GM18498 (cell line): ENCODE measurements at regions not wholly inside any gene's neighbourhood (a gene's known extent, or its start where the extent isn't known, plus 50 kb on each side); places are given as distances from the start of the nearest gene placed in this dataset.
"Not testable (repeated sequence)": the region's sequence is repeated elsewhere in the genome, so short reads cannot be mapped to it uniquely, and the experiment has no call there.

Experiments
- ATAC-seq: cut with Tn5 transposase; IDR thresholded peaks from one replicate; pipeline ENCODE4 v1.9.1; 2021; ENCODE audit warnings: mild to moderate bottlenecking, moderate library complexity; ENCODE audit not compliant: unreplicated experiment

DNA sequence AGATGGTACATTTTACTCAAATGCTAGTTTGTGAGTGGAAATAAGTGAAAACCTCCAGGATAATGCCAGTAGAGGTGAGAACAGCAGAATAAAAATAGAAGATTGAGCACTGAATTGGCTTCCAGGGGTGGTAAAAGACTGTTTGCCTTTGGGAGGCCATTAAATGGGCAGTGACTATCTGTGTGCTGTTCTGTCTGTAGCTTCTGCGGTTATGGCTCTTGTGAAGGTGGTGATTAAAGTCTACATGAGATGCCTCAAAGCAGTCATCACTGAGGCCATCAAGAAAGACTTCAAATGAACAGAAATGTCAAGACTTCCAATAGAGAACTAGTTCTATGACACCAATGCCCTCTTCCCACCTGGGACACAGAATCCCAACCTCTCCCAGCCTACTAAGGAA is 108.8 kb downstream of the EFHB start:
- ATAC-seq = no peak

DNA sequence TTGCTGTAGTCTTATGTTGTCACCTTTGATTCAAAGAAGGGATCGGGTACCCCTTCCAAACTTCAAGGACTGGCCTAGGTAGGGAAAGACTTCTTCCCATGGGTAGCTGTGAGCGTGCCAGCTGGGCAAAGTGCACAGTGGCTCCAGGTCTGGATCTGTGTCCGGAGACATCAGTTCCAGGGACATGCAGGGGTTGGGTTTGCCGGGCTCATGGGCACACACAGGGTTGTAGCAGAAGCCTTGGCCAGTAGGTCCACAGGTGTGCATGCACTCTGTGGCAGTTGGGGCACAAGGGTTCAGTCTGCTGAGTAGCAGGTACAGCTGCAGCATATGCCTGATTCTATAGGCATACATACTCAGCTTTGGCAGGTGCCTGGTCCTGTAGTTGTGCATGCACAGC is 111.2 kb downstream of the EFHB start:
- no peak for ATAC-seq

DNA sequence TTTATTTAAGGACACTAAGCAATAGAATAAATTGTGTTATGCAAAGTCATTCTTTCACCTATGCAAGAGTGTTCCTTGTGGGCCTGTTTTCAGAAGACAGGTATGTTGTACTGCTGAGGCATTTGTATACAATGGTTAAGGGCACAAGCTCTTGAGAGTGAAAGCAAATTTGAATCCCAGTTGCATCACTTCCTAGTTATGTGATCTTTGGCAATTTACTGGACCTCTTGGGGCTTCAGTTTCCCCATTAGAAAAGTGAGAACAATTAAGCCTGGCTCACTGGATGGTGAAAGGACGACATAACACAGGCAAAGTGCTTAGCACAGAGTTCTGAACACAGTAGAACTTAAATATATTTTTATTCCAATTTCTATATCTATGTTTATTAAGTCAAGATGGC is 117.4 kb downstream of the EFHB start:
- no peak for ATAC-seq

DNA sequence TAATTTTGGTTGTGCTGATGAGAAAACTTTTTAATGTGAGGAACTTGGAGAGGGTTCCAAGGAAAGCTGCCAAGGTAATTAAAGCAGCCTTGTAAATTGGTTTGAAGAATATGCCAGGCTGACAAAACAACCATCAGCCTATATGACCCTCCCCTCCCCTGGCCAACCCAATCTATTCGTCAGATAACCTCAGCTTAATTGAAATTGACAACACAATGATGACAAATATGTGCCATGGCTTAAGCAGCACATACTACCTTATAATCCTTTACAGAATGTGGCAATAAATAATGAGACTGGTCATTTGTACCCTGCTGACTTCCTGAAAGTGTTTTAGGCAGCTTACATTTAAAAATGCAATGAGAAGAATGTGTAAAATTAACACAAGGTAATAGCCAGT is 118.2 kb downstream of the EFHB start:
- no peak for ATAC-seq

DNA sequence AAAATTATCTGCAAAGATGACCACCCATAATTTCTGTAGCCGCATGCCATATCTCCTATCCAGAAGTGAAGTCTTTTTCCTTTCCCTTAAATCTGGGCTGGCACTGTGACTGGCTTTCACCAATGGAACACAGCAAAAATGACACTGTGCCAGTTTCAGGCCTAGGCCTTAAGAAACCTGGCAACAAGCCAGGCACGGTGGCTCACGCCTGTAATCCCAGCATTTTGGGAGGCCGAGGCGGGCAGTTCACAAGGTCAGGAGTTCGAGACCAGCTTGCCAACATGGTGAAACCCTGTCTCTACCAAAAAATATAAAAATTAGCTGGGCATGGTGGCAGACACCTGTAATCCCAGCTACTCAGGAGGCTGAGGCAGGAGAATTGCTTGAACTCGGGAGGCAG is 120.3 kb downstream of the EFHB start:
- ATAC-seq = not testable (repeated sequence)

DNA sequence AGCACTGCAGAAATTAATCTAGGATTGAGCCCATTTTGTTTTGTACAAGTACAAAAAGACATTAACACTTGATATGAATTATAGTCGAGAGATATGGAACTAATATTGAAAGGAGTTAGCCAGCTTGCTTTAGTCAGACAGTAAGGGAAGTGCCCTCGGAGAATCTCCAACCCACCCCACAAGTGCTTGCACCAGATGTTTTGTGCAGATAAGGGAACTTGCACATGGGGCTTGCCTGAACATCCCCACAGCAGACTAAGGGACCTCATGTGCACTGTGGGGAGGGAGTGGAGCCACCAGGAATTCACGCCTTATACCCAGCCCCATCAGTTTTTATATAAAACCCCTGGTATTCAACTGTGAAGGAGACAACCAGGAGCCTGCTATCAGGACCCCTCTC is 122.3 kb downstream of the EFHB start:
- no peak for ATAC-seq

DNA sequence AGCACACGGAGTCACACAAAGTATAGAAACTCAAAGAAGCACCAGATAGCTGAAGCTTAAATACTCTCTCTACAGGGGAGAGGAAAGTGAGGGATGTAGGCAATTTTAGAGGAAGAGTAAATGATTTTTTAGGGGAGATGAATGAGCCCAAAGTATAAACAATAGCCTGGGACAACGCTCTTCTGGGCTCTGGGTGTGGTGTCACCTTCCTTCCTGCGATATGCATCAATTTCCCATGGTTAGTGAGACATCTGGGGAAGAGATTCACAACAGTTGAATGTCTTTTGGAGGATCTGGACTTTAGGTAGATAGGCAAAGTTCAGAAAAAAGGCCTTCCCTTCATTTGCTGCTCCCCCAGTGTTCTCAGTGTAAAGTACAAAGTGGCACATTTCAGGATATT is 125.2 kb downstream of the EFHB start:
- ATAC-seq = no peak

DNA sequence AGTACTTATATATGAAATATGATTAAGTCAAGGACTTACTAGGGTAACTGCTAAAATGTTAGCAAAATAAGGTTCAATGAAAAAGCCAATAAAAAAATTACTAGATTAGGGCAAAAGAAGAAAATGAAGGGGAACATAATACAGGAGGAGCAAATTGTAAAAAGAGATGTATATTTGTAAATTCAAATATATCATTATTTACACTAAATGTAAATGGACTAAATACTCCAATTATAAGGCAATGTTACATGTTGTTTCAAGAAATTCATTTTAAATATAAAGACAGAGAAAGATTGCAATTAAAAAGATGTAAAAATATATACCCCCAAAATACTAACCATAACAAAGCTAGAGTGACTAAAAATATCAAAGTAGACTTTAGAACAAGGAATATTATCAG is 134.1 kb downstream of the EFHB start:
- no peak for ATAC-seq

DNA sequence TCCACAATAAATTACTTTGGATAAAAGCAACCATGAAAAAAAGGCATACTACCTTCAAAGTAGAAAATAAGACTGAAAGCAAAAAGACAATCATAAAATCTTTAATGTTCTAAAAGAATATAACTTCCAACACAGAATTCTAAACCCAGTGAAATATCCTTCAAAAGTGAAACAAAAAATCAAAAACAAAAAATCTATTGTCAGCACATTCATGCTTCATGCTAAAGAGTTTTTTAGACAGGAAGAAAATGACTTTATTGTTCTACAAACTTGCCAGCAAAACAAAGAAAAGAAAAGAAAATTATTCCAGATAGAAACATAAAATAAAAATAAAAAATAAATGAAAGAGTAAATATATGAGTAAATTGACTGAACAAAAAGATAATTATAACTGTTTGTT is 134.9 kb downstream of the EFHB start:
- no peak for ATAC-seq

DNA sequence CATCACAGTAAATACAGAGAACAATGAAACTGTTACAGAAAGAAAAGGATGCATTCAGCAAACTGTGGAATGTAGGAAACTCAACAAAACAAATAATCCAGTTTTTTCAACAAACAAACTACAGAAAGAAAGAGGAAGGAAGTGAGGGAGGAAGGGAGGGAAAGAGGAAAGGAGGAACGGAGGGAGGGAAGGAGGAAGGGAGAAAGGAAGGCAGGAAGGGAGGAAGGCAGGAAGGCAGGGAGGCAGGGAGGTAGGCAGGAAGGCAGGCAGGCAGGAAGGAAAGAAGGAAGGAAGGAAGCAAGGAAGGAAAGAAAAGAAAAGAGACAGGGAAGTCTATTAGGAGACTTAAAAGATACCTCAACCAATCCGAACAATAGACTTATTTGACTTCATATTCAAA is 135.7 kb downstream of the EFHB start:
- no peak for ATAC-seq

DNA sequence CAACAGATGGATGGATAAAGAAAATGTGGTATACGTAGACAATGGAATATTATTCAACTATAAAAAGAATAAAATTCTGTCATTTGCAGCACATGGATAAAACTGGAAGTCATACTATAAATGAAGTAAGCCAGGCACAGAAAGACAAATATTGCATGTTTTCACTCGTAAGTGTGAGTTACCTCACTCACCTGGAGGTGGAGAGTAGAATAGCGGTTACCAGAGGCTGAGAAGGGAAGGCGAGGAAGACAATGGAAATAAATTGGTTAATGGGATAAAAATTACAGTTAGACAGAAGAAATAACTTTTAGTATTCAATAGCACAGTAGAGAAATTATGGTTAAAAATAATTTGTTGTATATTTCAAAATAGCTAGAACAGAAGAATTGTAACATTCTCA is 141.6 kb downstream of the EFHB start:
- ATAC-seq = no peak

DNA sequence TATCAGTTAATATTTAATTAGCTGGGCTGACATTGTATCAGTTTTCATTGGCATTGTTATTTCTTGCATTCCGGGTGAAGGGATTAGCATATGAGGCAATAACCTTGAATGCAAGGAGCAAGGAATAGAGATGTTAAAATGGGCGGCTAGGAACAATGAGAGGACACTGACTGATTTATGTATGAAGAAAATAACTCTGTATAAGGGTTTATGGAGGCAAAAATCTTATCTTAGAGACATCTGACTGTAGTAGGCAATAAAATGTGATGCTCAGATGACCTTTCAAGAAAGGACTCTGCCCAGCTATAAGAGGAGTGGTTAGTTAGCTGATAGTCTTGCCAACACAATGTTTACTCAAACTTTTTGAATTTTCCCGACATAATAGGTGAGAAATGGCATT is 158.3 kb downstream of the EFHB start:
- ATAC-seq = no peak

DNA sequence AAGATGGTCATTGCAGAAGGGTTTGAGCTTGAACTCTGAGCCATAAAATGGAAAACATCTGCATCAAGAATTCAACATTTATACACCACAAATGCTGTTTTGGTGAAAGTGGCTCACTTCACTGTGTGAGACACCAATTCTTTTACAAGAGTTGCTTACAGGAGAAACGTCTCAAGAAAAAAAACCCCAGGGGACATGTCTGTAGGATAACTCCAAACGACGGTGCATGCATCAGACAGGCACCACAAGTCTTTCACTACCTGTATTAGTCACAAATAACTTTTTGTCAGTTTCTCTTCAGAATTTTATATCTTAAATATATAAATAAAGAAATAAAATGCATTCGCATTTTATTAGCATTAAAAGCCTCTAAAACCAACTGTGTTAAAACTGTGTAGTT is 164.3 kb downstream of the EFHB start:
- ATAC-seq = peak; percentile 59

DNA sequence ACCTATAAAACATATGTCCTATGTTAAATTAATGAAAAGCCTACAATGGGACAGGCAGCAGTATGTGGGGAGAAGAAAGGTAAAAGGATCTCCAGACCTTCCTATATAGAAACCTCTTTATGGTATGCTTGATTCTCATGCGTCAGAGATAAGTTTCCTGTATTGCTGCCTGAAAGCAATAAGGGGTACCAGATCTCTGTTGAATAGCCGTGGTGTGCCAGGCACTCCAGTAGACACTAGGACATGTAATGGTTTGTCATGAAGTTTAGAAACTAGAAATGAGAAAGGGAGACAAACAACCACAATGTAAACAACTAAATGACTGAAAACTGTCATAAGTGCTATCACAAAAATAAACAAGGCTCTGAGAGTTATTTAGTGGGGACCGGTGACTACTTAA is 168.1 kb downstream of the EFHB start:
- no peak for ATAC-seq

DNA sequence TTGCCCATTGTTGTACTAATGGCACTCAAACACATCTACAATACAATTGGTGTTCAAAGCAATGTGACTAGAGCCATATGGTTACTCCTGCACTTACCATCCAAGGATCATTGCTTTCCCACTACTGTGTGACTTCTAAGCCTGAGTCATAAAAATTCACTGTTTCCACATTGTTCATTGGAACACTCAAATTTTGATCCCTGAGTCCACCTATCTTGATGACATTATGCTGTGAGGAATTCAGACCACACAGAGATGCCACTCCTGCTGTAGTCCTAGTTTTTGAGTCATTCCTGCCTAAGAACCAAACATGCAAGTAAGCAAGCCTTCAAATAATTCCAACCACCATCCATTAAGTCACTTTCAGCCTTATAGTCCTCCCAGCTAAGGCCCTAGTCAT is 176.2 kb downstream of the EFHB start:
- ATAC-seq = no peak

DNA sequence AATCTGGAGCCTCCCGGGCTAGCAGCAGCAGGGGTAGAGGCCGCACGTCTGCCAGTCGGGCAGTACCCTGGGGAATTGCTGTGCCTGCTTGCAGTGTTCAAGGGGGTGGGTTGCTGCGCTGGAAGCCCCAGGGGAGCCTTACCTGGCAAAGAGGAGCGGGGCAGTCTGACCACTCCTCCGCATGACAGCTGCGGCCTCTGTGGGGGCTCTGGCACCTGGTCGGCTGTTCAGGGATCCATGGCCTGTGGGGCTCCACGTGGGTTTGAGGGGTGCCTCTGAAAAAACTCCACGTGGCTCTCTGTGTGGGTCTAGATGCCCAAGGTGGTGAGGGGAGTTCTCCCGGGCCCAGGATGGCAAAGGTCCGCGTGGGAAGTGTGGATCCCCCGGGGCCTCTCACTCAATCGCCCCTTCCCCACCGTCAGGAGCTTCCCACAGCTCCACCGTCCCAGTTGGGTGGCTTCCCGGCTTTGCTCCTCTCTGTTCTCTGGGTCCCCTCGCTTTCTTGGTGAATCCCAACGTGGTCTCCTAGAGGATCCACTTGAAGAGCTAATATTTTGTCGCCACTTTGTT is 184.5 kb downstream of the EFHB start:
- no peak for ATAC-seq

DNA sequence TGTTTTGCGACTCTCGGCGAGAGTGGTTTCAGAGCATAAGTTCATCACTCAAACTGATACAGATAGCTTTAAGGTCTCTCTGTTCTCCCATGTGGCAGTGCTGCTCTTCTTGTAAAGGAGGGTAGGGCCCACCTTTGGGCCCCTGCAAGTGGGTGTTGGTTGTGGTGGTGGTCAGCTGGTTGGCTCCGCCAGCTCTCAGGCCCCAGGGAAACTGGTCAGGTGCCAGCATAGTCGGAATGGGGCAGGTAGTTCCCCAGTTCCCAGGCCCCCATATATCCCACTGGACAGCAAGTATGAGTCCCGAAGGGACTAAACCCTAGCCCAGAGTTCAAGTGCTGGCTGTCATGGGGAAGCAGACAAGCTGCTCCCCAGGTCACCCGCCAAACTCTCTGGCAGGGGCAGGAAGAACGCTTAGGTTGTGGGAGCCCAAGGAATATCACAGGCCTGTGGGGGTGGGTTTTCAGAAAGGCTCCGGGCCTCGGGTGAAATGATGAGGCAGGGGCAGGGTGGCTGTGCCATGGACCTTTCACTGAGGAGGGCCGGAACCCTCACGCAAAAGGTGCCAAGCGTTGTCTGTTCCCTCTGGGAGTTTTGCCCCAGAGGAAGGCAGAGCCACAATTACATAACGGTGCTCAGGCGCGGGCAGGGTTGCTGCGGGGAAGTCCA is 185.1 kb downstream of the EFHB start:
- ATAC-seq = no peak

DNA sequence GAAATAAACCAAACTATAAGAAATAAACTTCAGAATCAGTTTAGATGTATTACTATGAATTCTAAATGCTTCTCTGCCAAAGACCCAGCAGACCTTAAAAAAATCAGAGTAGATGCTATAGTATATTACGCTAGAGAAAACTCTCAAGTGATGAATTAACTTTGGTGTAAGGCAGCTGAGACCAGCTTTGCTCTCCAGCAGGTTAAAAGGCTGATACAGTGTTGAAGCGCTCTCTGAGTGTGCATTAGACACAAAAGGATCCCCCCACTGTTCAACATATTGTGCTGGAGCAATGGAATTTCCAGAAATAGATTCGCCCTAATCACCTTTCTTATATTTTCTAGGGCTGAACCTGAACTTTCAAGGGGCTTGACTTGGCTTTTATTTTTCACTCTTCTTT is 190.0 kb downstream of the EFHB start:
- ATAC-seq = no peak

DNA sequence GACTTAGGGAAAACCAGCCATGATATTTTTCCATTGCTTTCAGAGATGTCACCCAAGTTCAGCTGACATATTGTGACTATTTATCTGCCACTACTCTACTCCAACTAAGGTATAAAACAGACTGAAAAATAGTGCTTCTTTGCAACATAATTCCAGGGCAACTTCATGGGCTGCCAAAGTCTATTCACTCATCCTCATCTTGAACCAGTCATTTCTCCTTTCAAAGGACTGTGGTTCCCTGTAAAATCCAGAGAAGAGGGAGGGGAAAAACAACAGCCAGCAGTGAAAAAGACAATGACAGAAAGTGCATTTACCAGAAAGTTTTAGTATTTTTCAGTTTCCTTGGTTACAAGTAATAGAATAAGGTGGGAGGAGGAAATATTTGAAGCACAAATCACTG is 191.1 kb downstream of the EFHB start:
- ATAC-seq = no peak

DNA sequence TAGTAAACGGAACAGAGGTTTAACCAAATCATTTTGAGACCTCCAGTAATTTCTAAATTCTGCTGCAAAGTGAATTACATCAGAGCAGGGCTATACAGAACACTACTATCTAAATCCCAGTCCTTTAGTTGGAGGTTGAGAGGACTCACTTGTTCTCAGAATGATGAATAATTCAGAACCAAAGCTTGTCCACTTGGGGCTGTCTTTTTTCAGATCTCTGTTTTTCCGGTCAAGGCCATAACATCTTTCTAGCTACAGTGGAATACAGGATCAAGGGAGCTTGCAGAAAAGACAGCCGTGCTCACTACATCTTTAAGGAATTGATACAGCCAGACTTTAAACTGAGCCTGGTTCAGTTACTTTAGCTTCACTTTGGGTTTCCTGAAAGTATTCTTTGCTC is 194.5 kb downstream of the EFHB start:
- ATAC-seq = no peak

DNA sequence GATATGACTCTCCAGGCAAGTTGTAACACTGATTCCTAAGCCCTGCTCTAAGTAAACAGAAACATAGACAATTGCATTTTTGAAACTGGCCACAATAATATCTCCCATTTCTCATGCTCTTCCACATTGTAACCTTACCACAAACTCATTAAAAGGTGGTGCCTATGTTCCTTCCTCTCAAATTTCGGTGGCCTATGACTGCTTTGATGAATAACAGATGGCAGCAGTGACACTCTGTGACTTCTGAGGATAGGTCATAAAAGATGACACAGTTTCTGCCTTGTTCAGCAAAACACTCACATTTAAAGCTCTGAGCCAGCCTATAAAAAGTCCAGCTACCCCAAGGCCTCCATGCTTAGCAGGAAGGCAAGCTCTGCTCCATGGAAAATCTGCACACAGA is 195.2 kb downstream of the EFHB start:
- no peak for ATAC-seq

DNA sequence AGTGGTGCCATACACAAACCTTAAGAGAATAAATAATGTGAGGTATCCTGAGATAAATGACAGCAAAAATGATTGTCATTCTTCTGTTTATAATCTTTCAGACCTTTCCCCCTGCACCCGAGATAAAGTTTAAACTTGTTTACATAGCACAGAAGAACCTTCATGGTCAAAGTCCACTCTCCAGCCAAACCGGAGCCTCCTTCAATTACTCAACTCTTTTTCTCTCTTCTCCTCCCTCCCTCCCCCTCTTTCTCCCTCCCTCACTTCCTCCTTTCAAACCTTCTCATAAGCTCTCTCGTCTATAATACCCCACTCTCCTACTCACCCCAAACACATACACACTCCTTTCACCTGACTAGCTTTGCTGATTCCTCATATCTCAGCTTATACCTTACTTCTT is 198.9 kb downstream of the EFHB start:
- ATAC-seq = no peak

DNA sequence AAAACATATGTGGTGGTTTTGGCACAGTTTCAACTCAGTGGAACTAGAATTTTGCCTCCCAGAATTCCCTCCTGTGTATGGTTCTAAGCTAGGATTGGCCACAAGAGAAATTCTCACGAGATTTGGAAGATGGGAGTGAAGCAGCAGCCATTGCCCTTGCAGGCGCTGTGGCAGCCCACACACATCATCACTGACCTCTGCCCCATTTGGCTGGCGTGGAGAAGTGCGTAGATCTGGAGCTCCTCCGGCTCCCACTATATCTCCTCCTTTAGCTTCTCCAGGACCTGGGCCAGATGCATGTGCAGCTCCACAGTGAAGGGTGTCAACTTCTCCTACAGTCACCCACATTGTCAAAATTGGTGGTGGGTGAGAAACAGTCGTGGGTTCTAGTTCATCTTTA is 199.6 kb downstream of the EFHB start:
- no peak for ATAC-seq
